GM21447 (cell line): ENCODE measurements at regions not wholly inside any gene's neighbourhood (a gene's known extent, or its start where the extent isn't known, plus 50 kb on each side); places are given as distances from the start of the nearest gene placed in this dataset.

Source experiments
- ATAC-seq: cut with Tn5 transposase; IDR thresholded peaks from one replicate; pipeline ENCODE4 v1.9.1; 2021; ENCODE audit not compliant: unreplicated experiment

GRCh38 chr9:80426992-80427391, 855.2 kb downstream of the TLE4 start:
- ATAC-seq = no peak

- no peak for ATAC-seq
Observed at GRCh38 chr9:80417211-80417773, 845.5 kb downstream of the TLE4 start.

GRCh38 chr9:80410106-80410505, 838.3 kb downstream of the TLE4 start:
- no peak for ATAC-seq

GRCh38 chr9:80407220-80407619, 835.5 kb downstream of the TLE4 start:
- no peak for ATAC-seq

GRCh38 chr9:80401243-80401642, 829.5 kb downstream of the TLE4 start:
- ATAC-seq = no peak

GRCh38 chr9:80400624-80401230, 829.0 kb downstream of the TLE4 start:
- no peak for ATAC-seq

GRCh38 chr9:80399606-80400005, 827.8 kb downstream of the TLE4 start:
- ATAC-seq = no peak

GRCh38 chr9:80387828-80388227, 816.1 kb downstream of the TLE4 start:
- ATAC-seq = no peak

GRCh38 chr9:80385246-80385645, 813.5 kb downstream of the TLE4 start:
- ATAC-seq = no peak

- ATAC-seq = no peak
Observed at GRCh38 chr9:80383331-80383730, 811.6 kb downstream of the TLE4 start.

GRCh38 chr9:80382211-80382891, 810.6 kb downstream of the TLE4 start:
- ATAC-seq = no peak

- no peak for ATAC-seq
Observed at GRCh38 chr9:80380301-80380700, 808.5 kb downstream of the TLE4 start.

- ATAC-seq = no peak
Observed at GRCh38 chr9:80378669-80379293, 807.0 kb downstream of the TLE4 start.

GRCh38 chr9:80376180-80376579, 804.4 kb downstream of the TLE4 start:
- ATAC-seq = no peak

GRCh38 chr9:80375477-80375876, 803.7 kb downstream of the TLE4 start:
- no peak for ATAC-seq

GRCh38 chr9:80369641-80370040, 797.9 kb downstream of the TLE4 start:
- no peak for ATAC-seq

- no peak for ATAC-seq
Observed at GRCh38 chr9:80366626-80367025, 794.9 kb downstream of the TLE4 start.

GRCh38 chr9:80359941-80360881, 788.4 kb downstream of the TLE4 start:
- no peak for ATAC-seq

GRCh38 chr9:80359291-80359690, 787.5 kb downstream of the TLE4 start:
- ATAC-seq = no peak

GRCh38 chr9:80352967-80353366, 781.2 kb downstream of the TLE4 start:
- no peak for ATAC-seq

- ATAC-seq = no peak
Observed at GRCh38 chr9:80351612-80352011, 779.8 kb downstream of the TLE4 start.
